B cell (primary cell): ENCODE measurements at regions not wholly inside any gene's neighbourhood (a gene's known extent, or its start where the extent isn't known, plus 50 kb on each side); places are given as distances from the start of the nearest gene placed in this dataset.

ENCODE experiments used
- ATAC-seq: fragments of 200-7000 bp; cut with Tn5 transposase; one replicate; pipeline ENCODE4 v1.10.0; 2021; ENCODE audit warnings: low read depth, mild to moderate bottlenecking, moderate number of reproducible peaks, moderate library complexity
- CTCF ChIA-PET: fragments of 350-600 bp; sonication (Branson Sonifier 250); formaldehyde crosslinking; loops from one replicate; lab custom pipeline; 2021; ENCODE audit warnings: antibody characterized with exemption, inconsistent platforms; lab: Charles Lee
- POLR2A ChIA-PET: fragments of 350-600 bp; sonication (Branson Sonifier 250); formaldehyde crosslinking; loops from one replicate; lab custom pipeline; 2021; ENCODE audit warnings: antibody characterized with exemption; lab: Charles Lee
- DNase-seq: peaks from one replicate; pipeline ENCODE4 v3.0.0; 2013
- H2AFZ ChIP-seq: 2 replicates; pipeline ENCODE4 v1.6.1; 2012; ENCODE audit warnings: mild to moderate bottlenecking, low read depth, low read length; ENCODE audit not compliant: insufficient read depth, poor library complexity, severe bottlenecking
- H3K27ac ChIP-seq, 2 donors: 1 replicate in 1 of 2; 2 replicates in 1 of 2; pipeline ENCODE4 v1.5.1; 2012 to 2013; ENCODE audit warnings: low read length in 2 of 2, mild to moderate bottlenecking in 2 of 2, moderate library complexity in 1 of 2
- H3K27me3 ChIP-seq, 4 experiments: fragments of 200-600 bp in 1 of 4; sonication (generic) in 1 of 4; replicated peaks in 1 of 4; 1 replicate in 2 of 4; 2 replicates in 2 of 4; pipeline versions ENCODE4 v1.6.1 to v1.7.0; 2013 to 2016; ENCODE audit warnings: low read length in 3 of 4, mild to moderate bottlenecking in 2 of 4, mixed read lengths in 1 of 4, moderate library complexity in 1 of 4; ENCODE audit not compliant: insufficient read depth in 4 of 4, control insufficient read depth in 3 of 4; ENCODE audit errors: control extremely low read depth in 1 of 4
- H3K36me3 ChIP-seq, 2 experiments: replicated peaks in 1 of 2; 1 replicate in 1 of 2; 2 replicates in 1 of 2; pipeline versions ENCODE4 v1.6.1 to v1.7.1; 2013; ENCODE audit warnings: low read length in 1 of 2; ENCODE audit not compliant: insufficient read depth in 2 of 2, control insufficient read depth in 1 of 2; ENCODE audit errors: control extremely low read depth in 1 of 2, extremely low read depth in 1 of 2
- H3K4me1 ChIP-seq, 2 donors: fragments of 200-600 bp in 1 of 2; sonication (generic) in 1 of 2; 1 replicate in 1 of 2; 2 replicates in 1 of 2; pipeline versions ENCODE4 v1.5.1 to v1.6.1; 2013 to 2017; ENCODE audit warnings: low read length in 2 of 2; ENCODE audit not compliant: control insufficient read depth in 2 of 2, insufficient read depth in 2 of 2
- H3K4me2 ChIP-seq: replicated peaks from 2 replicates; pipeline ENCODE3; 2012; ENCODE audit warnings: mild to moderate bottlenecking, low read depth, low read length; ENCODE audit not compliant: poor library complexity, severe bottlenecking
- H3K4me3 ChIP-seq, 5 experiments: fragments of 200-600 bp in 1 of 5; sonication (generic) in 1 of 5; 1 replicate in 3 of 5; 2 replicates in 2 of 5; pipeline versions ENCODE4 v1.5.1 to v1.7.0; 2011 to 2016; ENCODE audit warnings: low read length in 4 of 5, mild to moderate bottlenecking in 4 of 5, low read depth in 2 of 5, control low read depth in 1 of 5, moderate library complexity in 1 of 5; ENCODE audit not compliant: insufficient read depth in 1 of 5; ENCODE audit errors: control extremely low read depth in 1 of 5, extremely low read depth in 1 of 5
- H3K79me2 ChIP-seq: fragments of 200-600 bp; sonication (generic); one replicate; pipeline ENCODE4 v1.6.0; 2016; ENCODE audit warnings: low read length; ENCODE audit not compliant: control insufficient read depth, insufficient read depth
- H3K9ac ChIP-seq: fragments of 200-600 bp; sonication (generic); 2 replicates; pipeline ENCODE4 v1.6.1; 2017; ENCODE audit warnings: mild to moderate bottlenecking, low read length, moderate library complexity
- H3K9me3 ChIP-seq, 3 donors: one replicate each; pipeline versions ENCODE4 v1.6.1 to v1.7.1; 2013; ENCODE audit warnings: low read length in 2 of 3; ENCODE audit not compliant: control insufficient read depth in 2 of 3, insufficient read depth in 1 of 3; ENCODE audit errors: control extremely low read depth in 1 of 3
- H4K20me1 ChIP-seq: 2 replicates; pipeline ENCODE4 v1.6.0; 2012; ENCODE audit warnings: mild to moderate bottlenecking, low read length; ENCODE audit not compliant: insufficient read depth, control insufficient read depth, poor library complexity, severe bottlenecking
- H3K27ac Mint-ChIP-seq: one replicate; pipeline ENCODE4 v1.8.0; 2021; ENCODE audit warnings: mixed read lengths
- H3K27me3 Mint-ChIP-seq: one replicate; pipeline ENCODE4 v1.8.0; 2021; ENCODE audit warnings: mixed read lengths
- H3K4me1 Mint-ChIP-seq: one replicate; pipeline ENCODE4 v1.8.0; 2021; ENCODE audit warnings: mixed read lengths
- H3K4me3 Mint-ChIP-seq: one replicate; pipeline ENCODE4 v1.8.0; 2021; ENCODE audit warnings: mixed read lengths
- H3K9me3 Mint-ChIP-seq: one replicate; pipeline ENCODE4 v1.8.0; 2022; ENCODE audit warnings: mixed read lengths; ENCODE audit not compliant: insufficient read depth
- EZH2 ChIP-seq: IDR thresholded peaks from 2 replicates; pipeline ENCODE4 v1.6.1; 2012; ENCODE audit warnings: borderline replicate concordance, low read depth, mild to moderate bottlenecking, moderate library complexity, low read length; ENCODE audit not compliant: insufficient read depth, poor library complexity, severe bottlenecking
- WGBS: methylation state at CpG from one replicate; pipeline ENCODE4 v1.1.5; 2013; ENCODE audit warnings: missing lambda C conversion rate; ENCODE audit not compliant: insufficient coverage; 5-methylcytosine and 5-hydroxymethylcytosine counted together
- intact Hi-C: fragments of 100-400 bp; cut with micrococcal nuclease; formaldehyde crosslinking; loops from one replicate; pipeline ENCODE4 v1.10.0; 2022
- TF ChIP-seq, protein P1 (sequence below): fragments of 200-600 bp; IDR thresholded peaks from one replicate; pipeline ENCODE4 v1.8.0; 2022; ENCODE audit warnings: antibody characterized with exemption, mild to moderate bottlenecking

- WGBS = 67% methylated on average over 1 of the region's 4 CpGs
- no peaks in the 10 kb centered on the region for H3K4me1 Mint-ChIP-seq
- peaks cover 17% of the 10 kb centered on the region for H3K27me3 Mint-ChIP-seq
- no peak overlapping the region for H3K9ac ChIP-seq
- no peak overlapping the region for H2AFZ ChIP-seq
- TF ChIP-seq, protein P1, sequence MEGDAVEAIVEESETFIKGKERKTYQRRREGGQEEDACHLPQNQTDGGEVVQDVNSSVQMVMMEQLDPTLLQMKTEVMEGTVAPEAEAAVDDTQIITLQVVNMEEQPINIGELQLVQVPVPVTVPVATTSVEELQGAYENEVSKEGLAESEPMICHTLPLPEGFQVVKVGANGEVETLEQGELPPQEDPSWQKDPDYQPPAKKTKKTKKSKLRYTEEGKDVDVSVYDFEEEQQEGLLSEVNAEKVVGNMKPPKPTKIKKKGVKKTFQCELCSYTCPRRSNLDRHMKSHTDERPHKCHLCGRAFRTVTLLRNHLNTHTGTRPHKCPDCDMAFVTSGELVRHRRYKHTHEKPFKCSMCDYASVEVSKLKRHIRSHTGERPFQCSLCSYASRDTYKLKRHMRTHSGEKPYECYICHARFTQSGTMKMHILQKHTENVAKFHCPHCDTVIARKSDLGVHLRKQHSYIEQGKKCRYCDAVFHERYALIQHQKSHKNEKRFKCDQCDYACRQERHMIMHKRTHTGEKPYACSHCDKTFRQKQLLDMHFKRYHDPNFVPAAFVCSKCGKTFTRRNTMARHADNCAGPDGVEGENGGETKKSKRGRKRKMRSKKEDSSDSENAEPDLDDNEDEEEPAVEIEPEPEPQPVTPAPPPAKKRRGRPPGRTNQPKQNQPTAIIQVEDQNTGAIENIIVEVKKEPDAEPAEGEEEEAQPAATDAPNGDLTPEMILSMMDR = no peak
- TF ChIP-seq EZH2 = no peak
- no peak overlapping the region for H3K4me3 Mint-ChIP-seq
- no peaks in the 10 kb centered on the region for H3K36me3 ChIP-seq
- no peaks in the 10 kb centered on the region for H4K20me1 ChIP-seq
- DNase-seq (no peak), ATAC-seq (no peak)
- H3K9me3 ChIP-seq = no peaks in the 10 kb centered on the region
- intact Hi-C loops = no loop called here
- H3K79me2 ChIP-seq = no peaks in the 10 kb centered on the region
- no peak overlapping the region for H3K27ac ChIP-seq
- no peaks in the 10 kb centered on the region for H3K27me3 ChIP-seq
- no peaks in the 10 kb centered on the region for H3K9me3 Mint-ChIP-seq
- no peak overlapping the region for H3K4me3 ChIP-seq
- no peak overlapping the region for H3K4me2 ChIP-seq
- no peak overlapping the region for H3K27ac Mint-ChIP-seq
- CTCF ChIA-PET = no interaction called here
- H3K4me1 ChIP-seq = no peaks in the 10 kb centered on the region
- POLR2A ChIA-PET = no interaction called here
Observed at GRCh38 chr1:56216218-56216617, 363.1 kb downstream of the PLPP3 start.

GRCh38 chr1:56215771-56216170 is 363.6 kb downstream of the PLPP3 start:
- intact Hi-C loops = no loop called here
- ATAC-seq (no peak), DNase-seq (no peak)
- Histone ChIP-seq H4K20me1 (no peaks in the 10 kb centered on the region), H3K27me3 (no peaks in the 10 kb centered on the region), H3K9me3 (no peaks in the 10 kb centered on the region), H3K9ac (no peak overlapping the region), H3K79me2 (no peaks in the 10 kb centered on the region), H2AFZ (no peak overlapping the region), H3K4me2 (no peak overlapping the region), H3K27ac (no peak overlapping the region), H3K4me1 (no peaks in the 10 kb centered on the region), H3K36me3 (no peaks in the 10 kb centered on the region), H3K4me3 (no peak overlapping the region)
- no peaks in the 10 kb centered on the region for H3K9me3 Mint-ChIP-seq
- H3K27ac Mint-ChIP-seq = no peak overlapping the region
- no peak for TF ChIP-seq EZH2
- TF ChIP-seq, protein P1 = no peak
- H3K4me3 Mint-ChIP-seq = no peak overlapping the region
- WGBS = no CpG with 5 or more reads among the region's 4 CpGs
- H3K27me3 Mint-ChIP-seq = peaks cover 13% of the 10 kb centered on the region
- CTCF ChIA-PET = no interaction called here
- POLR2A ChIA-PET = no interaction called here
- H3K4me1 Mint-ChIP-seq = no peaks in the 10 kb centered on the region
